ENCODE measurements at regions not wholly inside any gene's neighbourhood (a gene's known extent, or its start where the extent isn't known, plus 50 kb on each side); places are given as distances from the start of the nearest gene placed in this dataset.
"Not testable (repeated sequence)": the region's sequence is repeated elsewhere in the genome, so short reads cannot be mapped to it uniquely, and the experiment has no call there.

DNA sequence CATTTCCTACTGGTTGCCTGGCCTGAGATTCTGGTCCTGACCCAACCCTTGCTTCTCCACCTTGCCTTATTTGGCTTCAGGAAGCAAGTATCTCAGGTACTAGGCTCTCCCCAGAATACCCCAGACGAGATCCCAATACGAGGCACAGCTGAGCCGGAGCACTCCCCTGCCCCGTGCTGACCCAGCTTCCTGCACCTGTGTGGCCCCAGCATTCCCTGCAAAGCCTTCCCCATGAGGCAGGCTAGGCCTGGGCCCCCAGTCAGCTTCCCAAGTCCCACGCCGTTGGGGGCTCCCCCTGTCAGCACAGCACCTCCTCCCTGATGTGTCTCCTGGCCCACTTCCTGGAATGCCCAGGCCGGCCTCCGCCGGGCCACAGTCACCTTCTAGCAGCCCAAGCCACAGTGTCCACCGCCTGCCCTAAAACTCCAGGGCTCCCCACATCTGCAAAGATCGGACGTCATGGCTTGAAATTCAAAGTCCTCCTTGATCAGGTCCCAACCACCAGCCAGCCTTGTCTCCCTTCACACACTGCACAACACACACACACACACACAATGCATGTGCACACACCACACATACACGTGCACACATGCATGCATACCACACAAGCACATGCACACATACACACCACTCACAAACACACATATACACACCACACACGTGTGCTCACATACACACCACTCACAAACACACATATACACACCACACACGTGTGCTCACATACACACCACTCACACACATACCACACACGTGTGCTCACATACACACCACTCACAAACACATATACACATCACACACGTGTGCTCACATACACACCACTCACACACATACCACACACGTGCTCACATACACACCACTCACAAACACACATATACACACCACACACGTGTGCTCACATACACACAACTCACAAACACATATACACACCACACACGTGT, 78.9 kb upstream of the FOXK1 start:
- in situ Hi-C loops (cut with HindIII; ENCODE audit: low pct_ligation_motif_present, low pct_unique_long_range_greater_than_20kb, low sequenced_read_pairs) = no loop called here
- no peak for DNase-seq

DNA sequence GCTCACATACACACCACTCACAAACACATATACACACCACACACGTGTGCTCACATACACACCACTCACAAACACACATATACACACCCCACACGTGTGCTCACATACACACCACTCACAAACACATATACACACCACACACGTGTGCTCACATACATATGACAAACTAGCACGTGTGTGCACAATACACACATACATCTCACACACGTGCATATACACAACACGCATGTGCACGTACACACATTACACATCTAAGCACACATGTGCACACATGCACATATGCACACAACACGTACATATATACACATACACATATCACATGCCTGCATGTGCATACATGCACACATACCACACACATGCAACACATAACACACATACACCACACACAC, 78.3 kb upstream of the FOXK1 start:
- no peak for DNase-seq
- in situ Hi-C loops (cut with HindIII; ENCODE audit: low pct_ligation_motif_present, low pct_unique_long_range_greater_than_20kb, low sequenced_read_pairs) = no loop called here

DNA sequence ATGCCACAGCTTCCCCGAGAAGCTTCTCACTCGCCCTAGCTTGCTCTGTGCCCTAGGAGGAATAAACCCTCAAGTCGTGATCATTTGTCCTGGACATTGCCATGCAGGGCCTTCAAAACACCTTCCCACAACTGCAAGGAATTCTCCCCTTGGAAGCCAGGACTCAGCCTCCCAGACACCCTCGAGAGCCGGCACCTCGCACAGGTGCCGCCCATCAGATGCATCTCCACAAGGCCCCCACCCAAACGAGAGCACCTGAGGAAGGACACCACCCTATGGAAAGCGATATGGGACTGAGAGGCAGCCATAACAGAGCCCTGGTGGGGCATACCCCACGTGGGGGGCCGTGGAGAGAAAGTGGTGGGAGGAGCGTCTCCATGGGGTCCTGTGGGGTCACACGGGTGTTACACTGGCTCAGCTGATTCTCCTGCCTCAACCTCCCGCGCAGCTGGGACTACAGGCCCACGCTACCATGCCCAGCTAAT, 77.6 kb upstream of the FOXK1 start:
- in situ Hi-C loops (cut with HindIII; ENCODE audit: low pct_ligation_motif_present, low pct_unique_long_range_greater_than_20kb, low sequenced_read_pairs) = no loop called here
- DNase-seq = no peak

DNA sequence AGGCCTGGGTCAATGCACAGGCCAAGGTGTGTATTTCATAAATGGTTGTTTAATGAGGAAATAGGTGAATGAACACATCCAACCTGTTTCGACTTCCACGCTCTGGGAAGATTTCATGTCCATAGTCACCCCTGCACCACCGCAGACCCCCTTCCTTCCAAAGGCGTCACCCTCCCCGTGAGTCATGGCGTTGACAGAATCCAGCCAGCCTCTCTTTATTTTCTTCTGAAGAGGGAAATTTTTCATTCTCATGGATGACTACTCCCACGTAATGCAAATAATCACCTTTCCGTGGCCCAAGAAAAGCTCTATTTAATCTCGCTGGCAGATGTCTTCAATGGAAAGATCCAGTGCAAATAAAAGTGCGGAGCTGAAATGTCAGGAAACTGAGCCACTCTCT, 75.3 kb upstream of the FOXK1 start:
- no peak for DNase-seq
- in situ Hi-C loops (cut with HindIII; ENCODE audit: low pct_ligation_motif_present, low pct_unique_long_range_greater_than_20kb, low sequenced_read_pairs) = no loop called here

DNA sequence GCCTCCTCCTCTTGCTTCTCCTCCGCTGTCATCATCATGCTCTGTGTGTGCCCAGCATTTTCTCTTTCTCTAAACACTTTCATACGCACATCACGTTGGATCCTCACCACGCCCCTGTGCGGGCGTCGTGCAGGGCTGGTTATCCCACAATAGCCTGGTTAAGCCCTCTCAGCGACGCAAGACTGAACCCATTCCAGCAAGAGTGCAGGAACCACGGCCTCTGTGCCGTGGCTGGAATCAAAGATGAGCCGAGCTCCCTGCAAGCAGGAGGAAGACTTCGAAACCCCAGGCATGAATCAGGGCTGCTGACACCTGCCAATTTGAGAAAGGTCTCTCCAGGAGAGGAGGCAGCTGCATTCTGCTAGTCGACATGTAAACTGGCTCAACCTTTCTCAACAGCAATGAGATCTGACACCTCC, 74.8 kb upstream of the FOXK1 start:
- in situ Hi-C loops (cut with HindIII; ENCODE audit: low pct_ligation_motif_present, low pct_unique_long_range_greater_than_20kb, low sequenced_read_pairs) = no loop called here
- no peak for DNase-seq

DNA sequence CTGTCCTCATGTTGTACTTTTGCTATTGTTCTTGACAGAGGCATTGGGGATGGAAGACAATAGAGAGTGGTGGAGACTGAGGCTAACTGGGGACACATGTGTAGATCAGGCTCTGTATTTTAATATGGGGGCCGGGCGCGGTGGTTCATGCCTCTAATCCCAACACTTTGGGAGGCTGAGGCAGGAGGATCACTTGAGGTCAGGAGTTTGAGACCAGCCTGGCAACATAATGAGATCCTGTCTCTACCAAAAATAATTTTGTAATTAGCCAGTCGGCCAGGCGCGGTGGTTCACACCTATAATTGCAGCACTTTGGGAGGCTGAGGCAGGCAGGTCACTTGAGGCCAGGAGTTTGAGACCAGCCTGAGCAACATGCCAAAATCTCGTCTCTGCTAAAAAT, 72.5 kb upstream of the FOXK1 start:
- in situ Hi-C loops (cut with HindIII; ENCODE audit: low pct_ligation_motif_present, low pct_unique_long_range_greater_than_20kb, low sequenced_read_pairs); DNase-seq: not testable (repeated sequence)

DNA sequence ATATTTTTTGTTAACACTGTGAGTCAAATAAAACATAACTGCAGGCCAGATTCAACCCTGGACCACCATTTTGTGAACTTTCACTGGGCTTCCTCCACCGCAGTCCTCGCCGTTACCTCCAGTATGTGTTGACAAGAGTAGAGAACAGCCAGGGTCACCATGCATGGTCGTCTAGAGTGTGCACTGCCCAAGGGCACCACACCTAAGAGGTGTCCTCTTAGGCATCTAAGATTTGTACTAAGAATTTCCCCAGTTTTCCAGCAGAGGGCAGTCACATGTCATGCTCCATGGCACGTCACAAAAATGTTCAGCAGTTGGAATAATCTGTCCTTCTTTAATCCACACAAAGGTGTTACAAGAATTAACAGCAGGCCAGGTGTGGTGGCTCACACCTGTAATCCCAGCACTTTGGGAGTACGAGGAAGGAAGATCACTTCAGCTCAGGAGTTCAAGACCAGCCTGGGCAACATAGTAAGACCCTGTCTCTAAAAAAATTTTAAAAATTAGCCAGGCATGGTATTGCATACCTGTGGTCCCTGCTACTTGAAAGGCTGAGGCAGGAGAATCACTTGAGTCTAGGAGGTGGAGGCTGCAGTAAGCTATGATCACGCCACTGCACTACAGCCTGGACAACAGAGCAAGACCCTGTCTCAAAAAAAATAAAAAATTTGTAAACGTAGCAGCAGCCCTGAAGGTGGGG, 71.2 kb upstream of the FOXK1 start:
- DNase-seq = peak; percentile 79
- in situ Hi-C loops (cut with HindIII; ENCODE audit: low pct_ligation_motif_present, low pct_unique_long_range_greater_than_20kb, low sequenced_read_pairs) = no loop called here

DNA sequence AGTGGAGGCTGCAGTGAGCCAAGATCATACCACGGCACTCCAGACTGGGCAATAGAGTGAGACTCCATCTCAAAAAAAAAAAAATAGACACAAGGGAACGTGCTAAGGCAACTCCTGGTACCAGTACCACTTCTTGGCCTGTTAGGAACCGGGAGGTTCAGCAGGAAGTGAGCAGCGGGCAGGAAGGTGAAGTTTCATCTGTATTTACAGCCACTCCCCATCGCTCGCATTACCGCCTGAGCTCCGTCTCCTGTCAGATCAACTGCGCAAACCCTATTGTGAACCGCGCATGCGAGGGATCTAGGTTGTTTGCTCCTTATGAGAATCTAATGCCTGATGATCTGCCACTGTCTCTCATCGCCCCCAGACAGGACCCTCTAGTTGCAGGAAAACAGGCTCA, 69.9 kb upstream of the FOXK1 start:
- no peak for DNase-seq
- in situ Hi-C loops (cut with HindIII; ENCODE audit: low pct_ligation_motif_present, low pct_unique_long_range_greater_than_20kb, low sequenced_read_pairs) = no loop called here

DNA sequence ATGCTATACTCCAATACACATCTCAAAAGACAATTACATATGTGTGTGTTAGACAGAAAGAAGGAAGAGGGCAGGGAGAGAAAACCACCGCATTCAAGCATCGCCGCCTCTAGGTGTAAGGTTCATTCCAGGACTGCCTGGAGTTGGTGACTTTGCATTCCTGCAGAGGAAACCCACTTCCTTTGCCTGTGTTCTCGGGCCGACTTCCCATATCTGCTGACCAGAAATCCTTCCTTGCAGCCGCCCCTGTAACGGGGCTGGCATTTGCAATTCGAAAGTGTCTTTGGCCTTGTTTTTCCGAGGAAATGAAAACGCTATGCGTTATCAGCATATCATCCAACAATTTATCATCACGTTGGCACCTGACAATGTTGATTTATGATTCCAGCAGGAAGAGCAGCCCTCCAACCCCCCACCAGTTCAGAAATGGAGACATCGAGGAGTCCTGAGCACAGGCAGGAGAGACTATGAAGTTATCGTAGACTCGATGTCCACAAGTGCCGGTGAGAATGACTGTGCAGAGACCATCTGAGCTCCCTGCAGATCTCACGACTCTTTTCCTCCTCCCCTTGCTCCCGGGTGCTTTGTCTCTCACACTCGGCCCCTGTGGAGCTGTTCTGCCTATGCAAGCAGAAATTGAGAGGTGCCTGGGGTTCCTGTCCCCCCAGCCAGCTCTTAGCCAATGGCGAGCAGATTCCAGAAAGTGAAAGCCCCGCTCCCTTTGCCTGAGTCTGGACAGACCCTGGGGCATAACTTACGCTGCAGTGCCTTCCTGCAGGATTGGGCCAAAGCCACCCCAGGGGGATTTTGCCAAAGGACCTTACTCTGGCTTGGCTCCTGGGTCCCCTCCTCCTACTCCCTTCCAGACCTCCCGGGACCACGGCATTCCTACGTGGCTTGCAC, 68.9 kb upstream of the FOXK1 start:
- in situ Hi-C loops (cut with HindIII; ENCODE audit: low pct_ligation_motif_present, low pct_unique_long_range_greater_than_20kb, low sequenced_read_pairs) = no loop called here

DNA sequence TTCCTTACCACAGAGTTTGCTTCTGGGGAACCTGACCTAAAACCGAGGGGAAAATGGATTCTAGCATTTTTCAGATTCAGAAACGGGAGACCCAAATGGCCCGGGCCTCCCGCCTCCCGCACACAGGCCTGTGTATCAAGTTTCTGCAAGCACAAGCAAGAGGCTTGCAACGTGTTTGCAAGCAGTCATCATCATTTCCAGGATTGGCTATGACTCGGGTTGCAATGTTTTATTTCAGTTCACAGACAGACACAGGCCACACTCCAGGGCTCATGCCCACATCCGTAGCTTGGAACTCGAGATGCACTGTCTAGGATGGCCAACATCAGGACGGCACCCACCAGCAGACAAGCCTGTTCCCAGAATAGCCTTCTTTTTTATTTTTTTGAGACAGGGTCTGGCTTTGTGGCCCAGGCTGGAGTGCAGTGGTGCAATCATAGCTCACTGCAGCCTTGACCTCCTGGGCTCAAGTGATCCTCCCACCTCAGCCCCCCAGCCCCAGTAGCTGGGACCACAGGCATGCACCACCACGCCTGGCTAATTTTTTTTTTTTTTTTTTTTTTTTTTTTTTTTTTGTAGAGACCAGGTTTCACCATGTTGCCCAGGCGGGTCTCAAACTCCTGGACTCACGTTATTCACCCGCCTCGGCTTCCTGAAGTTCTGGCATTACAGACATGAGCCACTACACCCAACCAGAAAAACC, 68.1 kb upstream of the FOXK1 start:
- DNase-seq = no peak
- in situ Hi-C loops (cut with HindIII; ENCODE audit: low pct_ligation_motif_present, low pct_unique_long_range_greater_than_20kb, low sequenced_read_pairs) = no loop called here

More for the DNA sequence above, 68.9 kb upstream of the FOXK1 start:
- no peak for DNase-seq

DNA sequence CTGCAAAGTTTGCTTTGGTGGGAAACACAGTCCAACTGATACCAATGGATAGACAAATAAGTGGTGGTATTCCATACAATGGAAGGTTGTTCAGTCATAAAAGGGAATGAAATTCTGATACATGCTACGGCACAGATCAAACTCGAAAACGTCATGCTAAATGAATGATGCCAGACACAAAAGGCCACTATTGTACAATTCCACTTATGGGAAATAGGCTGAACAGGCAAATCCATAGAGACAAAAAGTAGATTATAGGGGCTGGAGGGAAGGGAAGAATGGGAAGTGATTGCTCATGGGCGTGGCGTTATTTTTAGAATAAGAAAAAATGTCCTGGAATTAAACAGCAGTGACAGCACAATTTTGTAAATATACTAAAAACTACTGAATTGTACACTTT, 66.0 kb upstream of the FOXK1 start:
- in situ Hi-C loops (cut with HindIII; ENCODE audit: low pct_ligation_motif_present, low pct_unique_long_range_greater_than_20kb, low sequenced_read_pairs) = no loop called here

DNA sequence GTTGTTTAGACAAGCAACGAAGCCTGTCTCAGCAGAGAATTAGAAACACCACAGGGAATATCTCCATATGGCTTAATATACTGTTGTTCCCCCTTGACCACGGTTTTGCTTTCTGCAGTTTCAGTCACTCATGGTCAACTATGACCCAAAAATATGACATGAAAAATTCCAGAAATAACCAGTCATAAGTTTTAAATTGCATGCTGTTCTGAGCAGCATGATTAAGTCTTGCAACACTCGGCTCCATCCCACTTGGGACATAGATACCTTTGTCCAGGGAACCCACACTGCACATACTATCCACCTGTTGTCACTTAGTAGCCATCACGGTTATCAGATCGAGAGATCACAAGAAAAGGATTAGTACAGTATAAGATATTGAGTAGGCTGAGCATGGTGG, 60.7 kb upstream of the FOXK1 start:
- no peak for DNase-seq
- in situ Hi-C loops (cut with HindIII; ENCODE audit: low pct_ligation_motif_present, low pct_unique_long_range_greater_than_20kb, low sequenced_read_pairs) = no loop called here

More for the DNA sequence above, 66.0 kb upstream of the FOXK1 start:
- no peak for DNase-seq

DNA sequence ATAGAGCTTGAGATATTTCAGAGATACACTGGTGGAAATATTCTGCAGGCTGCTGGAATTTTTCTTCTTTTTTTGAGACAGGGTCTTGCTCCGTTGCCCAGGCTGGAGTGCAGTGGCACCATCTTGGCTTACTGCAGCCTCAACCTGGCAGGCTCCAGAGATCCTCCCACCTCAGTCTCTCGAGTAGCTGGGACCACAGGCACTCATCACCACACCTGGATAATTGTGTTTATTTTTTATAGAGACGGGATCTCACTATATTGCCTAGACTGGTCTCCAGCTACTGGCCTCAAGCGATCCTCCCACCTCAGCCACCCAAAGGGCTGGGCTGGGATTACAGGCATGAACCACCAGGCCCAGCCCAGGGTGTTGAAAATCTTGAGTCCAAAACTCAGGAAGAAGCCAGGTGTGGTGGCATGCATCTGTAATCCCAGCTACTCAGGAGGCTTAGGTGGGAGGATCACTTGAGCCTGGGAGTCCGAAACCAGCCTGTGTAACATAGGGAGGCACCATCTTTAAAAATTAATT, 55.7 kb upstream of the FOXK1 start:
- no peak for DNase-seq
- in situ Hi-C loops (cut with HindIII; ENCODE audit: low pct_ligation_motif_present, low pct_unique_long_range_greater_than_20kb, low sequenced_read_pairs) = no loop called here

DNA sequence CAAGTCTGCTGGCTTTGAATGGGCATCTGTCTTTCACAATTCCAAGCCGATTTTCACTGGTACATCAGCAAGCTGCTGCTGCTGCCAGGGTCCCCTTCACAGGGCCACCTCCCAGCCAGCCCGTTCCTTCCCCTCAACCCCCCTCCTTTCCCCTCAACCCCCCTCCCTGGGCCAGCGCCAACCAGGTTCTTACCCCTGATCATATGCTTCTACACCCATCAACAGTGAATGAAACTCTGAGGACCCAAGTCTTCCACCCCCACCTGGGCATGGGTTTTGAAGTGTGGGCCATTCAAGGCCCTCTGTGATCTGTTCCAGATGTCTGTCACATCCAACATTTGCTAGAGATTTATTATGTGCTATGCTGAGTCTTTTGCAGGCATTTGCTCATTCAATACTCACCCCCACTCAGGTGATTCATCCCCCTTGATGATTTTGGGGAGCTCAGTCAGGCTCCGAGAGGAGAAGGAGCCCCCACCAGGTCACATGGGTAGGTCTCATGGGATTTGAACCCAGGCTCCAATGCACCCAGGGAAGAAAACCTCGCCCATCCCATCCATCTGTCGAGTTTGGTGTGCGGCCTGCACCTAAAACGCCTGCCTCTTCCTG, 52.7 kb upstream of the FOXK1 start:
- no peak for DNase-seq

DNA sequence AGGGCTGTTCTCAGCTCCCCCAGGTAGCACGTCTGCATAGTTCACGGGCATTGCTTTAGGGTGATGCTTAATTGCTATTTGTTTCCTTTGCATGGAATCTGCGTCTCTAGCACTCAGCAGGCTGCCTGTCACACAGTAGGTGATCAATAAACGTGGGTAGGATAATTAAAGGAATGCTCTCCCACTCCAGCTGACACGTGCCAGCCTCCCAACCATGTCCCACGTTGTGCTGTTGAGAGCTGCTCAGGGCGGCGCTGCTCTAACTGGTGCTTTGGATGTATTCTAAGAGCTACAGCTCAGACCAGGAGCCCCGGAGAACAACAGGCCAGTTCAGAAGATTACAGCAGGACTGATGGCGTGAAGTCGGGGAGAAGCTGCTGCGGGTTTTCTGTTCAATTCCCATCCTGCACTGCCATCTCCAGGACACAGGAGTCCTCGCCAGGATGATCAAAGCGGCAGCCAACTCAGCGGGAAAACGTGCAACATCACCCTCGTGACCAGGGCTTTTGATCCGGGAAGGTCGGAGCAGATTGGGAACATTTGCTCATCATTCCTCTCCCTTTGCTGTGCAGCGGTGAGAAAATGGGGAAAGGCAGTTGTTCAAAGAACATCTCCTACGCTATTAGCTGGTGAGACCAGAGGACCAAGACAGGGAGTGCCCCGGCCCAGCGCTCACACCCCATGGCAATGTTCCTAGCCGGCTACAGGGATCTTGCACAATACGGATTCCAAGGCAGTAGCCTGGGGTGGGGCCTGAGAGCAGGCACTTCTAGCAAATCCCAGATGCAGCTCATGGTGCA, 50.5 kb upstream of the FOXK1 start:
- DNase-seq = peak; percentile 92
- in situ Hi-C loops (cut with HindIII; ENCODE audit: low pct_ligation_motif_present, low pct_unique_long_range_greater_than_20kb, low sequenced_read_pairs) = no loop called here

More for the DNA sequence above, 52.7 kb upstream of the FOXK1 start:
- in situ Hi-C loops (cut with HindIII; ENCODE audit: low pct_ligation_motif_present, low pct_unique_long_range_greater_than_20kb, low sequenced_read_pairs) = no loop called here
